Body of pancreas (tissue), 4 donors: ENCODE measurements at regions not wholly inside any gene's neighbourhood (a gene's known extent, or its start where the extent isn't known, plus 50 kb on each side); places are given as distances from the start of the nearest gene placed in this dataset.

ENCODE experiments used
- ATAC-seq: fragments of 150-250 bp; one replicate; pipeline ENCODE4 v1.9.1; 2016
- DNase-seq, 4 donors: peaks; one replicate each; pipeline ENCODE4 v3.0.0-alpha.2; 2019
- H3K27ac ChIP-seq, 4 donors: fragments of 200-600 bp; sonication (generic); 1 replicate in 3 of 4; 2 replicates in 1 of 4; pipeline versions ENCODE4 v1.5.1 to v1.6.1; 2016 to 2019; ENCODE audit warnings: mild to moderate bottlenecking in 1 of 4, mixed read lengths in 1 of 4, moderate library complexity in 1 of 4
- H3K27me3 ChIP-seq, 2 donors: fragments of 200-600 bp; sonication (generic); one replicate each; pipeline ENCODE4 v1.6.0; 2016; ENCODE audit warnings: mild to moderate bottlenecking in 1 of 2
- H3K36me3 ChIP-seq, 2 donors: fragments of 200-600 bp; sonication (generic); replicated peaks in 1 of 2; 2 replicates each; pipeline ENCODE4 v1.5.1; 2016; ENCODE audit warnings: low read depth in 2 of 2; ENCODE audit not compliant: insufficient read depth in 1 of 2
- H3K4me1 ChIP-seq: fragments of 200-600 bp; sonication (generic); one replicate; pipeline ENCODE4 v1.6.0; 2016
- H3K4me3 ChIP-seq, 2 donors: fragments of 200-600 bp; sonication (generic); 1 replicate in 1 of 2; 2 replicates in 1 of 2; pipeline ENCODE4 v1.5.1; 2016 to 2019
- H3K9me3 ChIP-seq, 3 donors: fragments of 200-600 bp; sonication (generic); 1 replicate in 2 of 3; 2 replicates in 1 of 3; pipeline ENCODE4 v1.5.1; 2016
- CTCF ChIP-seq, 7 experiments: fragments of 450-650 bp in 4 of 7; fragments of 200-600 bp in 3 of 7; sonication (generic) in 3 of 7; IDR thresholded peaks; one replicate each; pipeline ENCODE4 v1.5.1; 2016 to 2019; ENCODE audit warnings: antibody characterized with exemption in 7 of 7
- POLR2A ChIP-seq, 3 donors: fragments of 450-650 bp; IDR thresholded peaks; one replicate each; pipeline ENCODE4 v1.6.1; 2016; ENCODE audit warnings: antibody characterized with exemption in 3 of 3, mild to moderate bottlenecking in 2 of 3
- WGBS, 2 donors: methylation state at CpG; one replicate each; pipeline ENCODE4 v1.1.5; 2017; 5-methylcytosine and 5-hydroxymethylcytosine counted together
- intact Hi-C: fragments of 100-400 bp; cut with DNase I; formaldehyde crosslinking; loops from one replicate; pipeline ENCODE4 v1.15.1; 2023

- no peak for DNase-seq
- 34 to 43% methylated on average over 2 of the region's 2 CpGs for WGBS, 2 donors
- no peak for TF ChIP-seq POLR2A (IDR thresholded peaks at IDR 0.05)
- TF ChIP-seq CTCF (IDR thresholded peaks at IDR 0.05) = no peak
These were observed 655.7 kb downstream of the C4orf33 start for GRCh38 chr4:129751646-129752045.

GRCh38 chr4:129783596-129783995 lies 687.6 kb downstream of the C4orf33 start:
- Histone ChIP-seq H3K27me3 (no peaks in the 10 kb centered on the region), H3K36me3 (no peaks in the 10 kb centered on the region), H3K9me3 (no peaks in the 10 kb centered on the region), H3K4me3 (no peak overlapping the region), H3K4me1 (no peaks in the 10 kb centered on the region), H3K27ac (no peak overlapping the region)
- no peak for DNase-seq
- TF ChIP-seq POLR2A (IDR thresholded peaks at IDR 0.05) = no peak
- no peak for TF ChIP-seq CTCF (IDR thresholded peaks at IDR 0.05)
- intact Hi-C loops = no loop called here
- WGBS, 2 donors = 57 to 58% methylated on average over 5 of the region's 5 CpGs
- no peak for ATAC-seq

More at GRCh38 chr4:129751646-129752045, 655.7 kb downstream of the C4orf33 start:
- Histone ChIP-seq H3K36me3 (no peaks in the 10 kb centered on the region), H3K27ac (no peak overlapping the region), H3K27me3 (no peaks in the 10 kb centered on the region), H3K4me1 (no peaks in the 10 kb centered on the region), H3K9me3 (no peaks in the 10 kb centered on the region), H3K4me3 (no peak overlapping the region)
- no peak for ATAC-seq
- intact Hi-C loops = no loop called here

GRCh38 chr4:129788486-129788885 lies 692.5 kb downstream of the C4orf33 start:
- Histone ChIP-seq H3K4me1 (no peaks in the 10 kb centered on the region), H3K9me3 (no peaks in the 10 kb centered on the region), H3K36me3 (no peaks in the 10 kb centered on the region), H3K27me3 (no peaks in the 10 kb centered on the region), H3K27ac (no peak overlapping the region), H3K4me3 (no peak overlapping the region)
- WGBS, 2 donors = 57 to 65% methylated on average over 3 of the region's 3 CpGs
- intact Hi-C loops = no loop called here
- DNase-seq = no peak
- TF ChIP-seq CTCF (IDR thresholded peaks at IDR 0.05) (no peak), POLR2A (IDR thresholded peaks at IDR 0.05) (no peak)
- ATAC-seq = no peak

- no peak for ATAC-seq
- TF ChIP-seq CTCF (IDR thresholded peaks at IDR 0.05) = no peak
- no peak for TF ChIP-seq POLR2A (IDR thresholded peaks at IDR 0.05)
- intact Hi-C loops = no loop called here
These were observed 708.6 kb downstream of the C4orf33 start for GRCh38 chr4:129804461-129804981.

GRCh38 chr4:129806986-129807385 lies 711.0 kb downstream of the C4orf33 start:
- TF ChIP-seq POLR2A (IDR thresholded peaks at IDR 0.05) (no peak), CTCF (IDR thresholded peaks at IDR 0.05) (no peak)

More at GRCh38 chr4:129804461-129804981, 708.6 kb downstream of the C4orf33 start:
- no peaks in the 10 kb centered on the region for H3K27me3 ChIP-seq
- H3K27ac ChIP-seq = no peak overlapping the region
- H3K4me3 ChIP-seq = no peak overlapping the region
- no peaks in the 10 kb centered on the region for H3K36me3 ChIP-seq
- no peaks in the 10 kb centered on the region for H3K4me1 ChIP-seq
- WGBS, 2 donors = 47 to 52% methylated on average over 5 of the region's 5 CpGs
- H3K9me3 ChIP-seq = no peaks in the 10 kb centered on the region
- DNase-seq = no peak

More at GRCh38 chr4:129806986-129807385, 711.0 kb downstream of the C4orf33 start:
- no peak for DNase-seq
- Histone ChIP-seq H3K27me3 (no peaks in the 10 kb centered on the region), H3K36me3 (no peaks in the 10 kb centered on the region), H3K4me3 (no peak overlapping the region), H3K9me3 (no peaks in the 10 kb centered on the region), H3K27ac (no peak overlapping the region), H3K4me1 (no peaks in the 10 kb centered on the region)
- intact Hi-C loops = no loop called here
- ATAC-seq = no peak
